ENCODE measurements at regions not wholly inside any gene's neighbourhood (a gene's known extent, or its start where the extent isn't known, plus 50 kb on each side); places are given as distances from the start of the nearest gene placed in this dataset.

DNA sequence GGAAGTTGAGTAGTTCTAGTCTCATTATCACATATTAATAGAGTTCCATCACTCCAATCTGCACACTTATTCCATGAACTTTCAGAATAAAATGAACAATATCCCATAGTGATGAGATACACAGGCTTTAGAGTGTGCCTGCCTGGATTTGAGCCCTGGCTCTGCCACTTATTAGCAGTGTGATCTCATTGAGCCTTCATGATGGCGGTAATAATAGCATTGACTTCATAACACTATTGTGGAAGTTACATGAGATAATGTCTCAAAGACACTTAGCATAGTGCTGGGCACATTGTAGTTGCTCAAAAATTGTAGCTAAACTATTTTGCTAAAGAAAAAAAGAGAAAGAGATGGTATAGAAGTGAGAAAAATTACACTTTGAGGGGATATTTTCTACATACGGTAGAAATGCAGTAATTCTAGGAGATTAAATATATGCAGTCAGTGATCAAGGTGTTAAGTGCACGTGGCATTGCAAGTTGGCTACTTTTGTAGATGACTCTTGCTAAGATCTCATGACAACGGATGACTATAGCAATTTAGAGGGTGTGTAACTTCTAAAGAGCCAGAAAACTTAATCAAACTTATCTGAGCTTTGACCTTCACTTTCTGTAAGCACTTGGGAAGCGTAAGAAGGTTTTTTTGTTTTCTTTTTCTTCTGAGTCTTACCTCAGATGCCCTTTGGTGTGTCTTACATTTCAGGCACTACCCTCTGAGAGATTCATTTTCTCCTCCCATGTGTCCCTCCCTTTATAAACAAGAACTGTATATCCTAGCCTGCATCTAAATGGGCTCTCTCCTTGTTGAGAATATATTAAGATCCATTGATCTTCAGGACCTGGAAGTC lies 380.6 kb upstream of the NR3C2 start:
- H3K27ac ChIP-seq, result no peak overlapping the region
- no peak overlapping the region for H3K4me3 ChIP-seq
- DNase-seq (ENCODE audit: low read depth in 1 of 2, low spot score in 1 of 2) (no peak), ATAC-seq (no peak), FAIRE-seq (no peak)
- ChIA-PET POLR2A (no interaction called here), CTCF (no interaction called here)
- 29% methylated on average over 5 of the region's 5 CpGs for WGBS (ENCODE audit: missing lambda C conversion rate)
- H3K9me3 ChIP-seq, result no peaks in the 10 kb centered on the region
- TF ChIP-seq TFCP2L1 (CRISPR knock-in tag; IDR thresholded peaks at IDR 0.05), result no peak
- no peak for TF ChIP-seq RNF2 (IDR thresholded peaks at IDR 0.05; ENCODE audit: borderline replicate concordance, low read depth)
- no peak for TF ChIP-seq POLR2A (IDR thresholded peaks at IDR 0.05; ENCODE audit: low read length)
- no peak for TF ChIP-seq CBX8 (IDR thresholded peaks at IDR 0.05)
- TF ChIP-seq, protein P1, sequence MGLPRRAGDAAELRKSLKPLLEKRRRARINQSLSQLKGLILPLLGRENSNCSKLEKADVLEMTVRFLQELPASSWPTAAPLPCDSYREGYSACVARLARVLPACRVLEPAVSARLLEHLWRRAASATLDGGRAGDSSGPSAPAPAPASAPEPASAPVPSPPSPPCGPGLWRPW (IDR thresholded peaks at IDR 0.05), result no peak
- TF ChIP-seq NFE2L2 (conservative IDR thresholded peaks at IDR 0.05; ENCODE audit: low read length), result no peak
- no peak for TF ChIP-seq BHLHE40 (IDR thresholded peaks at IDR 0.05; ENCODE audit: low read depth, low read length)
- no peak for TF ChIP-seq ZC3H11A (IDR thresholded peaks at IDR 0.05)
- no peak for TF ChIP-seq HEYL (CRISPR knock-in tag; IDR thresholded peaks at IDR 0.05)
- TF ChIP-seq SMC3 (IDR thresholded peaks at IDR 0.05), result no peak
- TF ChIP-seq ZNF302 (CRISPR knock-in tag; IDR thresholded peaks at IDR 0.05), result no peak
- TF ChIP-seq FOSL2 (IDR thresholded peaks at IDR 0.05), result no peak
- TF ChIP-seq FOSL2 (CRISPR knock-in tag; IDR thresholded peaks at IDR 0.05), result no peak
- H3K4me1 ChIP-seq, result no peaks in the 10 kb centered on the region
- H3K4me2 ChIP-seq, result no peak overlapping the region

DNA sequence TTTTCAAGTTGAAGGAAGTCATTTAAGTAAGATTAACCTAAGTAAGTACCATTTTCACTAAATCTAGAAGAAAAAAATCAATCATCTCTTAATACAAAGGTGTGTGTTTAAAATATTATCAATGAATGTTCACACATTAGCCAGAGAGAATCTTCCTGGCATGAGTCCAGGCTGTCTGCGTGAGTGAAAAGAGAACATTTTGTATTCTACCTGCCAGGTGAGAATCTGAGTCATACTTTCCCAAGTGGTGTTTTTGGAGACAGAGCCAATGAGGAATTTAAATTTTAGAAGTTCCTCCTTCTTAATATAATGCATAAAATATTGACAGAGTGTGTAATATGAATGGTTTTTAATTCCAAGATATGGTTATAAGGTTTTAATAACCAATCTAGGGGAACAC lies 371.8 kb upstream of the NR3C2 start:
- DNase-seq (ENCODE audit: low read depth in 1 of 2, low spot score in 1 of 2), result no peak
- H3K4me3 ChIP-seq, result no peak overlapping the region
- H3K4me1 ChIP-seq, result no peaks in the 10 kb centered on the region
- no peak overlapping the region for H3K4me2 ChIP-seq
- ATAC-seq, result no peak
- no peak for FAIRE-seq
- TF ChIP-seq, protein P2, sequence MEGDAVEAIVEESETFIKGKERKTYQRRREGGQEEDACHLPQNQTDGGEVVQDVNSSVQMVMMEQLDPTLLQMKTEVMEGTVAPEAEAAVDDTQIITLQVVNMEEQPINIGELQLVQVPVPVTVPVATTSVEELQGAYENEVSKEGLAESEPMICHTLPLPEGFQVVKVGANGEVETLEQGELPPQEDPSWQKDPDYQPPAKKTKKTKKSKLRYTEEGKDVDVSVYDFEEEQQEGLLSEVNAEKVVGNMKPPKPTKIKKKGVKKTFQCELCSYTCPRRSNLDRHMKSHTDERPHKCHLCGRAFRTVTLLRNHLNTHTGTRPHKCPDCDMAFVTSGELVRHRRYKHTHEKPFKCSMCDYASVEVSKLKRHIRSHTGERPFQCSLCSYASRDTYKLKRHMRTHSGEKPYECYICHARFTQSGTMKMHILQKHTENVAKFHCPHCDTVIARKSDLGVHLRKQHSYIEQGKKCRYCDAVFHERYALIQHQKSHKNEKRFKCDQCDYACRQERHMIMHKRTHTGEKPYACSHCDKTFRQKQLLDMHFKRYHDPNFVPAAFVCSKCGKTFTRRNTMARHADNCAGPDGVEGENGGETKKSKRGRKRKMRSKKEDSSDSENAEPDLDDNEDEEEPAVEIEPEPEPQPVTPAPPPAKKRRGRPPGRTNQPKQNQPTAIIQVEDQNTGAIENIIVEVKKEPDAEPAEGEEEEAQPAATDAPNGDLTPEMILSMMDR (IDR thresholded peaks at IDR 0.05), result no peak
- no peak for TF ChIP-seq RARB (CRISPR knock-in tag; IDR thresholded peaks at IDR 0.05)
- no peak for TF ChIP-seq POLR2AphosphoS2 (conservative IDR thresholded peaks at IDR 0.05; ENCODE audit: low read length)
- TF ChIP-seq, protein P3, sequence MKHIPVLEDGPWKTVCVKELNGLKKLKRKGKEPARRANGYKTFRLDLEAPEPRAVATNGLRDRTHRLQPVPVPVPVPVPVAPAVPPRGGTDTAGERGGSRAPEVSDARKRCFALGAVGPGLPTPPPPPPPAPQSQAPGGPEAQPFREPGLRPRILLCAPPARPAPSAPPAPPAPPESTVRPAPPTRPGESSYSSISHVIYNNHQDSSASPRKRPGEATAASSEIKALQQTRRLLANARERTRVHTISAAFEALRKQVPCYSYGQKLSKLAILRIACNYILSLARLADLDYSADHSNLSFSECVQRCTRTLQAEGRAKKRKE (CRISPR knock-in tag; IDR thresholded peaks at IDR 0.05; ENCODE audit: low read depth), result no peak
- TF ChIP-seq, protein P4, sequence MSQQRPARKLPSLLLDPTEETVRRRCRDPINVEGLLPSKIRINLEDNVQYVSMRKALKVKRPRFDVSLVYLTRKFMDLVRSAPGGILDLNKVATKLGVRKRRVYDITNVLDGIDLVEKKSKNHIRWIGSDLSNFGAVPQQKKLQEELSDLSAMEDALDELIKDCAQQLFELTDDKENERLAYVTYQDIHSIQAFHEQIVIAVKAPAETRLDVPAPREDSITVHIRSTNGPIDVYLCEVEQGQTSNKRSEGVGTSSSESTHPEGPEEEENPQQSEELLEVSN (IDR thresholded peaks at IDR 0.05; ENCODE audit: borderline replicate concordance, low read depth), result no peak
- no peak for TF ChIP-seq CHD2 (IDR thresholded peaks at IDR 0.05; ENCODE audit: low read length, partially characterized antibody)
- no peak for TF ChIP-seq MAZ (IDR thresholded peaks at IDR 0.05; ENCODE audit: borderline replicate concordance, low read depth, low read length)
- no peak for TF ChIP-seq TP53 (CRISPR knock-in tag; IDR thresholded peaks at IDR 0.05)
- TF ChIP-seq MAFK (IDR thresholded peaks at IDR 0.05; ENCODE audit: partially characterized antibody), result no peak
- TF ChIP-seq CEBPB (IDR thresholded peaks at IDR 0.05), result no peak
- no peak for TF ChIP-seq EP300 (IDR thresholded peaks at IDR 0.05)
- TF ChIP-seq RCOR1 (IDR thresholded peaks at IDR 0.05; ENCODE audit: low read depth, low read length), result no peak
- TF ChIP-seq MYC (IDR thresholded peaks at IDR 0.05; ENCODE audit: borderline replicate concordance, low read length), result no peak
- ChIA-PET POLR2A (no interaction called here), CTCF (no interaction called here)
- no peak overlapping the region for H3K27ac ChIP-seq
- no peaks in the 10 kb centered on the region for H3K9me3 ChIP-seq
- 27% methylated on average over 1 of the region's 1 CpG for WGBS (ENCODE audit: missing lambda C conversion rate)
